Neural progenitor cell (in vitro differentiated cells): ENCODE measurements at regions not wholly inside any gene's neighbourhood (a gene's known extent, or its start where the extent isn't known, plus 50 kb on each side); places are given as distances from the start of the nearest gene placed in this dataset.

ENCODE experiments used
- CTCF ChIP-seq: fragments of 200-600 bp; sonication (generic); IDR thresholded peaks from 2 replicates; pipeline ENCODE4 v1.5.1; 2017; ENCODE audit warnings: antibody characterized with exemption, mild to moderate bottlenecking
- EZH2 ChIP-seq: fragments of 200-600 bp; sonication (generic); IDR thresholded peaks from 2 replicates; pipeline ENCODE4 v1.6.1; 2017; ENCODE audit warnings: antibody characterized with exemption, mild to moderate bottlenecking, moderate library complexity

- TF ChIP-seq CTCF = no peak
- no peak for TF ChIP-seq EZH2
Measured at GRCh38 chr5:3678801-3679200, 83.2 kb downstream of the IRX1 start.
